Vagina (tissue), 2 donors: ENCODE measurements at regions not wholly inside any gene's neighbourhood (a gene's known extent, or its start where the extent isn't known, plus 50 kb on each side); places are given as distances from the start of the nearest gene placed in this dataset.

Experiments
- CTCF ChIP-seq, 3 experiments: fragments of 450-650 bp in 2 of 3; fragments of 200-600 bp in 1 of 3; sonication (generic) in 1 of 3; IDR thresholded peaks; one replicate each; pipeline ENCODE4 v1.5.1; 2017 to 2019; ENCODE audit warnings: antibody characterized with exemption in 3 of 3, mild to moderate bottlenecking in 2 of 3, moderate library complexity in 2 of 3
- POLR2A ChIP-seq, 2 donors: fragments of 450-650 bp; IDR thresholded peaks; one replicate each; pipeline ENCODE4 v1.6.1; 2017; ENCODE audit warnings: antibody characterized with exemption in 2 of 2, mild to moderate bottlenecking in 2 of 2, moderate library complexity in 2 of 2
- POLR2AphosphoS5 ChIP-seq, 2 donors: sonication (generic); formaldehyde crosslinking; IDR thresholded peaks; one replicate each; pipeline ENCODE4 v1.9.0; 2017; ENCODE audit warnings: antibody characterized with exemption in 2 of 2, mild to moderate bottlenecking in 2 of 2, low read depth in 1 of 2; ENCODE audit not compliant: insufficient read depth in 1 of 2

- TF ChIP-seq CTCF (IDR thresholded peaks at IDR 0.05) (no peak), POLR2AphosphoS5 (IDR thresholded peaks at IDR 0.05; ENCODE audit: insufficient read depth in 1 of 2, low read depth in 1 of 2) (no peak), POLR2A (IDR thresholded peaks at IDR 0.05) (no peak)
These were observed 80.3 kb upstream of the KCNMB2 start for GRCh38 chr3:178455946-178456345.
